Right lobe of liver (tissue), 6 donors: ENCODE measurements at regions not wholly inside any gene's neighbourhood (a gene's known extent, or its start where the extent isn't known, plus 50 kb on each side); places are given as distances from the start of the nearest gene placed in this dataset.

ENCODE experiments used
- ATAC-seq, 4 donors: fragments of 200-7000 bp; cut with Tn5 transposase; one replicate each; pipeline ENCODE4 v1.9.1; 2020; ENCODE audit warnings: mild to moderate bottlenecking in 4 of 4, moderate library complexity in 4 of 4
- DNase-seq, 3 donors: peaks; one replicate each; pipeline ENCODE4 v3.0.0-alpha.2; 2020
- H3K27ac ChIP-seq, 3 donors: fragments of 200-600 bp; one replicate each; pipeline ENCODE4 v1.8.0; 2022
- H3K27me3 ChIP-seq, 2 donors: fragments of 200-600 bp; one replicate each; pipeline ENCODE4 v1.8.0; 2022
- H3K36me3 ChIP-seq, 4 donors: fragments of 200-600 bp; sonication (generic) in 1 of 4; one replicate each; pipeline versions ENCODE4 v1.5.1 to v1.8.0; 2017 to 2022; ENCODE audit warnings: control low read depth in 1 of 4
- H3K4me1 ChIP-seq, 4 donors: fragments of 200-600 bp; sonication (generic) in 1 of 4; one replicate each; pipeline versions ENCODE4 v1.5.1 to v1.8.0; 2017 to 2022; ENCODE audit warnings: control low read depth in 1 of 4
- H3K4me3 ChIP-seq, 3 donors: fragments of 200-600 bp; one replicate each; pipeline ENCODE4 v1.8.0; 2022
- H3K9me3 ChIP-seq, 4 donors: fragments of 200-600 bp; sonication (generic) in 1 of 4; one replicate each; pipeline versions ENCODE4 v1.5.1 to v1.8.0; 2017 to 2022; ENCODE audit warnings: control low read depth in 1 of 4
- CTCF ChIP-seq, 4 donors: fragments of 200-600 bp in 3 of 4; fragments of 450-650 bp in 1 of 4; IDR thresholded peaks; one replicate each; pipeline versions ENCODE4 v1.5.1 to v1.8.0; 2016 to 2022; ENCODE audit warnings: antibody characterized with exemption in 4 of 4, mild to moderate bottlenecking in 2 of 4
- POLR2A ChIP-seq: fragments of 450-650 bp; IDR thresholded peaks from one replicate; pipeline ENCODE4 v1.6.1; 2017; ENCODE audit warnings: antibody characterized with exemption, mild to moderate bottlenecking
- WGBS: methylation state at CpG from one replicate; pipeline ENCODE4 v1.1.6; 2018; ENCODE audit warnings: low coverage, low lambda C conversion rate; ENCODE audit not compliant: insufficient coverage; ENCODE audit errors: missing lambda C conversion rate; 5-methylcytosine and 5-hydroxymethylcytosine counted together
- intact Hi-C, 2 donors: fragments of 100-400 bp; cut with DNase I; formaldehyde crosslinking; loops; one replicate each; pipeline versions ENCODE4 v1.11.2 to v1.14.1; 2022
- donor health status: DM: no; HTN: yes; CAD: no.
- donor health status: DM: no; HTN: no; CAD: no.
- donor health status: DM: no; HTN: no; CAD: no.
- donor health status: DM: no; HTN: yes; CAD: no.
- donor health status: DM: no; HTN: yes; CAD: no.

- Histone ChIP-seq H3K27ac (no peak overlapping the region), H3K9me3 (no peaks in the 10 kb centered on the region), H3K4me3 (no peak overlapping the region), H3K4me1 (peaks cover 0 to 25% (median 10%) of the 10 kb centered on the region in 4 donors), H3K27me3 (no peaks in the 10 kb centered on the region), H3K36me3 (no peaks in the 10 kb centered on the region)
- no peak for TF ChIP-seq CTCF (IDR thresholded peaks at IDR 0.05)
- no peak for TF ChIP-seq POLR2A
- 80% methylated on average over 1 of the region's 2 CpGs for WGBS
- ATAC-seq: no peak
- no peak for DNase-seq
- intact Hi-C loops: no loop called here
These were observed 69.7 kb downstream of the SKA1 start for GRCh38 chr18:50444539-50444938.

GRCh38 chr18:50446629-50447028 lies 71.8 kb downstream of the SKA1 start:
- no peaks in the 10 kb centered on the region for H3K9me3 ChIP-seq
- H3K27me3 ChIP-seq: no peaks in the 10 kb centered on the region
- WGBS: 96% methylated on average over 2 of the region's 2 CpGs
- no peak for DNase-seq
- H3K36me3 ChIP-seq: no peaks in the 10 kb centered on the region
- ATAC-seq: no peak
- H3K27ac ChIP-seq: no peak overlapping the region
- intact Hi-C loops: no loop called here
- H3K4me3 ChIP-seq: no peak overlapping the region
- TF ChIP-seq CTCF (IDR thresholded peaks at IDR 0.05): no peak
- no peak for TF ChIP-seq POLR2A
- peaks cover 0 to 25% (median 10%) of the 10 kb centered on the region in 4 donors for H3K4me1 ChIP-seq

- no peaks in the 10 kb centered on the region for H3K27me3 ChIP-seq
- no peak overlapping the region for H3K4me3 ChIP-seq
- H3K4me1 ChIP-seq: peaks cover 0 to 25% (median 10%) of the 10 kb centered on the region in 4 donors
- TF ChIP-seq CTCF (IDR thresholded peaks at IDR 0.05): no peak
- TF ChIP-seq POLR2A: no peak
- no peak for DNase-seq
- H3K9me3 ChIP-seq: no peaks in the 10 kb centered on the region
- 64% methylated on average over 5 of the region's 5 CpGs for WGBS
- ATAC-seq: peak in 3 of 4 donors; percentile 17 to 54 (median 23)
- intact Hi-C loops: no loop called here
- H3K36me3 ChIP-seq: no peaks in the 10 kb centered on the region
- H3K27ac ChIP-seq: no peak overlapping the region
These were observed 72.4 kb downstream of the SKA1 start for GRCh38 chr18:50447102-50447741.

GRCh38 chr18:50447952-50448351 lies 73.1 kb downstream of the SKA1 start:
- no peaks in the 10 kb centered on the region for H3K9me3 ChIP-seq
- H3K4me1 ChIP-seq: peaks cover 0 to 28% (median 10%) of the 10 kb centered on the region in 4 donors
- 11% methylated on average over 1 of the region's 1 CpG for whole genome bisulfite sequencing
- H3K27ac ChIP-seq: peak overlapping the region in 1 of 3 donors; percentile 19
- no peak for TF ChIP-seq CTCF (IDR thresholded peaks at IDR 0.05)
- DNase-seq: no peak
- peak; percentile 72 to 87 (median 82) for ATAC-seq
- no peaks in the 10 kb centered on the region for H3K27me3 ChIP-seq
- H3K4me3 ChIP-seq: no peak overlapping the region
- intact Hi-C loops: no loop called here
- H3K36me3 ChIP-seq: no peaks in the 10 kb centered on the region
